NB4 (cell line): ENCODE measurements at regions not wholly inside any gene's neighbourhood (a gene's known extent, or its start where the extent isn't known, plus 50 kb on each side); places are given as distances from the start of the nearest gene placed in this dataset.

ENCODE experiments used
- DNase-seq: peaks from one replicate; pipeline ENCODE4 v3.0.0; 2010; ENCODE audit warnings: low read depth
- H3K4me3 ChIP-seq: one replicate; pipeline ENCODE4 v1.5.1; 2011; ENCODE audit warnings: mild to moderate bottlenecking, low read depth, low read length, moderate library complexity
- MYC ChIP-seq: IDR thresholded peaks from 2 replicates; pipeline ENCODE4 v1.6.1; 2011; ENCODE audit warnings: low read depth, low read length
- POLR2A ChIP-seq: IDR thresholded peaks from 2 replicates; pipeline ENCODE4 v1.6.1; 2011; ENCODE audit warnings: mild to moderate bottlenecking; ENCODE audit not compliant: insufficient read length; ENCODE audit errors: extremely low read depth
- TF ChIP-seq, protein P1 (sequence below): IDR thresholded peaks from 2 replicates; pipeline ENCODE4 v1.6.1; 2011; ENCODE audit warnings: low read depth, low read length
- TF ChIP-seq, protein P2 (sequence below): IDR thresholded peaks from one replicate; pipeline ENCODE4 v1.5.1; 2012; ENCODE audit warnings: low read depth, low read length

DNA sequence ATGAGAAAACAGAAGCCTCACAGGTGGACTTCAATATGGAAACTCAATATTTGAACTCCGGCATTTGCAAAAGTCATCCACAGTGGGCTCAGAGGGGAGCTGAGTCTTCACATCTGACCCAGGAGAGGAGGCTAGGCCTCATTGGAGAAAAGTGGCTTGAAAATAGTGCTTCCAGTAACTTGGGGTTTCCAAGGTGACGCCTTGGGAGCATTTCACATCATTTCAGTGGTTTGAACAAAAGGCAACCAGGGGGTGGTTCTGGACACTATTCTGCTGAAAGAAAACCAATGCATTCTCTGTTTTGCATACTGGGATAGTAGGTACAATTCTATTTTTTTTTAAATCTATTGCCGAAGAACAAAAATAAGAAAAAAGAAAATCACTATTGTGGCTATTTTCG is 599.2 kb upstream of the POM121L12 start:
- TF ChIP-seq, protein P1, sequence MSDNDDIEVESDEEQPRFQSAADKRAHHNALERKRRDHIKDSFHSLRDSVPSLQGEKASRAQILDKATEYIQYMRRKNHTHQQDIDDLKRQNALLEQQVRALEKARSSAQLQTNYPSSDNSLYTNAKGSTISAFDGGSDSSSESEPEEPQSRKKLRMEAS, result no peak
- no peak for TF ChIP-seq MYC
- TF ChIP-seq, protein P2, sequence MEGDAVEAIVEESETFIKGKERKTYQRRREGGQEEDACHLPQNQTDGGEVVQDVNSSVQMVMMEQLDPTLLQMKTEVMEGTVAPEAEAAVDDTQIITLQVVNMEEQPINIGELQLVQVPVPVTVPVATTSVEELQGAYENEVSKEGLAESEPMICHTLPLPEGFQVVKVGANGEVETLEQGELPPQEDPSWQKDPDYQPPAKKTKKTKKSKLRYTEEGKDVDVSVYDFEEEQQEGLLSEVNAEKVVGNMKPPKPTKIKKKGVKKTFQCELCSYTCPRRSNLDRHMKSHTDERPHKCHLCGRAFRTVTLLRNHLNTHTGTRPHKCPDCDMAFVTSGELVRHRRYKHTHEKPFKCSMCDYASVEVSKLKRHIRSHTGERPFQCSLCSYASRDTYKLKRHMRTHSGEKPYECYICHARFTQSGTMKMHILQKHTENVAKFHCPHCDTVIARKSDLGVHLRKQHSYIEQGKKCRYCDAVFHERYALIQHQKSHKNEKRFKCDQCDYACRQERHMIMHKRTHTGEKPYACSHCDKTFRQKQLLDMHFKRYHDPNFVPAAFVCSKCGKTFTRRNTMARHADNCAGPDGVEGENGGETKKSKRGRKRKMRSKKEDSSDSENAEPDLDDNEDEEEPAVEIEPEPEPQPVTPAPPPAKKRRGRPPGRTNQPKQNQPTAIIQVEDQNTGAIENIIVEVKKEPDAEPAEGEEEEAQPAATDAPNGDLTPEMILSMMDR, result no peak
- no peak for TF ChIP-seq POLR2A
- H3K4me3 ChIP-seq, result no peak overlapping the region
- DNase-seq, result no peak

DNA sequence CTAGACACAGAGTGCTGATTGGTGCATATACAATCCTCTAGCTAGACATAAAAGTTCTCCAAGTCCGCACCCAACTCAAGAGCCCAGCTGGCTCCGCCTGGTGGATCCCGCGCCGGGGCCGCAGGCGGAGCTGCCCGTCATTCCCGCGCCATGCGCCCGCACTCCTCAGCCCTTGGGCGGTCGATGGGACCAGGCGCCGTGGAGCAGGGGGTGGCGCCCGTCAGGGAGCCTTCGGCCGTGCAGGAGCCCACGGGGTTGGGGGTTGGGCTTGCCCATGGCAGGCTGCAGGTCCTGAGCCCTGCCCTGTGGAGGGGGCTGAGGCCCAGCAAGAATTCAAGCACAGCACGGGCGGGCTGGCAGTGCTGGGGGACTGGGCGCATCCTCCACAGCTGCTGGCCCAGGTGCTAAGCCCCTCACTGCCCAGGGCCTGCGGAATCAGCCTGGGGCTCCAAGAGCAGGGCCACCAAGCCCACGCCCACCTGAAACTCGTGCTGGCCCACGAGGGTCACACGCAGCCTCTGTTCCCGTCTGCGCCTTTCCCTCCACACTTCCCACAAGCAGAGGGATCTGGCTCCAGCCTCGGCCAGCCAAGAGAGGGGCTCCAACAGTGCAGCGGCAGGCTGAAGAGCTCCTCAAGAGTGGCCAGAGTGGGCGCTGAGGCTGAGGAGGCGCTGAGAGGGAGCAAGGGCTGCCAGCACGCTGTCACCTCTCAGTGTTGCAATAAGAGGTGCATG is 604.2 kb upstream of the POM121L12 start:
- no peak for TF ChIP-seq MYC
- no peak for TF ChIP-seq POLR2A
- TF ChIP-seq, protein P2, result no peak
- TF ChIP-seq, protein P1, result no peak
- DNase-seq, result no peak

DNA sequence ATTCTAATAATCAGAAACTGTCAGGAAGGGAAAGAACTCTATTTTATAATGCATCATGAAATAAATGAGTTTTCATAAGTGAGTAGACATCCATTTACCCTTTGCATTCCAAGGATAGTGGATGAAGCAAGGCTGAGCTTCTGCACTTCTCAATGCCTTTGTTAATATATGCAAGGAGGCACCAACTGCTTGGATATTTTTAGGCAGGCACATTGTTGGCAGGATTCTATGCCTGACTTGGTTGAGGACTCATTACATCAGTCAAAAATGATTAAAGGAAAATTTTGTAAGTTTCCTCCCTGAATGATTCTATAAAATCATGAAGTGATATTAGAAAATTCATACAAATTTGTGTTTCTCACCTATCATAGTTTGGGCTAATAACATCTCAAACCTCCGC is 612.2 kb upstream of the POM121L12 start:
- DNase-seq, result no peak
- TF ChIP-seq, protein P1, result no peak
- no peak for TF ChIP-seq MYC
- no peak for TF ChIP-seq POLR2A
- TF ChIP-seq, protein P2, result no peak
- H3K4me3 ChIP-seq, result no peak overlapping the region

More for the DNA sequence above, 604.2 kb upstream of the POM121L12 start:
- no peak overlapping the region for H3K4me3 ChIP-seq

GRCh38 chr7:52413051-52413450 is 622.4 kb upstream of the POM121L12 start:
- no peak for DNase-seq
- TF ChIP-seq, protein P2, result no peak
- TF ChIP-seq, protein P1, result no peak
- no peak overlapping the region for H3K4me3 ChIP-seq

DNA sequence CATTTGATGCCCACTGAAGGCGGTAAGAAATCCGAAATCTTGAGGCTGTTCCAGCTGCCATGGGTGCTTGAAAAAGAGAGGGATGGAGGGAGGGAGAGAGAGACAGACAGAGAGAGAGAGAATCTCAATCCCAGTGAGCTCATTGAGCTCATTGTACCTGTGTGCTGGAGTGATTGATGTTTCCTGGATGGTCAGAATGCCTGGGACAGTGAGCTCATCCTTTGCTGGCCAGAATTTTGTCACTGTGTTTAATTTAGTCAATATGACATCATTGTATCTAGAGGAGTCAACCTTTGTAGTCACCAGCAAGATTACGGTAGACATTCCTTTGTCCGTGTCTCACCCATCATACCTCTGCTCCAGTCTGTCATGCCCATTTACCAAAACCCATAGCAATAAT is 625.4 kb upstream of the POM121L12 start:
- no peak overlapping the region for H3K4me3 ChIP-seq
- TF ChIP-seq, protein P1, result no peak
- TF ChIP-seq, protein P2, result no peak
- TF ChIP-seq MYC (no peak), POLR2A (no peak)
- no peak for DNase-seq

GRCh38 chr7:52406808-52407207 is 628.6 kb upstream of the POM121L12 start:
- DNase-seq, result no peak
- H3K4me3 ChIP-seq, result no peak overlapping the region
- TF ChIP-seq, protein P2, result no peak
- TF ChIP-seq POLR2A (no peak), MYC (no peak)
- TF ChIP-seq, protein P1, result no peak
